ENCODE measurements at regions not wholly inside any gene's neighbourhood (a gene's known extent, or its start where the extent isn't known, plus 50 kb on each side); places are given as distances from the start of the nearest gene placed in this dataset.

DNA sequence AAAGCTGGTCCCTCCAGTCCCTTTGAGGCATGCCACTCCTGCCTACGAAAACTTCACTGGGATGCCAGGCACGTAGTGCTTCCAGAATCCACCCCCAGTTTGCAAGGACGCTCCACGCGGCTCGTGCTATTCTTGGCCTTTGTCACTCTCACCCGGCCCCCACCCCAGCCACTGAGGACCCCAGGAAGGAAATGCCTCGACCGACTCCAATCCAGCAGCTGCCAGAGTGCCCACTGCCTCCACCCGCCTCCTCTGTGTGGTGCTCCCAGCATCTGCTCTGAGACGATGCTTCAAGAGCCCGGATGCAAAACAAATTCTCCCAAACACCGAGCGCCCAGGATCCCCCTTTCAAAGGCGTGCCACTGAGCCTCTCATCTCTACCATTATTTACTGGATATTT is 123.9 kb downstream of the RFLNA start:
- TF ChIP-seq, protein P1, sequence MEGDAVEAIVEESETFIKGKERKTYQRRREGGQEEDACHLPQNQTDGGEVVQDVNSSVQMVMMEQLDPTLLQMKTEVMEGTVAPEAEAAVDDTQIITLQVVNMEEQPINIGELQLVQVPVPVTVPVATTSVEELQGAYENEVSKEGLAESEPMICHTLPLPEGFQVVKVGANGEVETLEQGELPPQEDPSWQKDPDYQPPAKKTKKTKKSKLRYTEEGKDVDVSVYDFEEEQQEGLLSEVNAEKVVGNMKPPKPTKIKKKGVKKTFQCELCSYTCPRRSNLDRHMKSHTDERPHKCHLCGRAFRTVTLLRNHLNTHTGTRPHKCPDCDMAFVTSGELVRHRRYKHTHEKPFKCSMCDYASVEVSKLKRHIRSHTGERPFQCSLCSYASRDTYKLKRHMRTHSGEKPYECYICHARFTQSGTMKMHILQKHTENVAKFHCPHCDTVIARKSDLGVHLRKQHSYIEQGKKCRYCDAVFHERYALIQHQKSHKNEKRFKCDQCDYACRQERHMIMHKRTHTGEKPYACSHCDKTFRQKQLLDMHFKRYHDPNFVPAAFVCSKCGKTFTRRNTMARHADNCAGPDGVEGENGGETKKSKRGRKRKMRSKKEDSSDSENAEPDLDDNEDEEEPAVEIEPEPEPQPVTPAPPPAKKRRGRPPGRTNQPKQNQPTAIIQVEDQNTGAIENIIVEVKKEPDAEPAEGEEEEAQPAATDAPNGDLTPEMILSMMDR (IDR thresholded peaks at IDR 0.05; ENCODE audit: low read length), result no peak
- TF ChIP-seq EZH2phosphoT487 (IDR thresholded peaks at IDR 0.05; ENCODE audit: low read length) (no peak), EZH2 (optimal IDR thresholded peaks at IDR 0.05; ENCODE audit: low read depth, low read length) (no peak)
- H3K79me2 ChIP-seq (ENCODE audit: low read length), result peaks cover 6% of the 10 kb centered on the region; the same call in 1 of the 2 replicates
- no peak overlapping the region for H3K27ac ChIP-seq (ENCODE audit: low read length)
- no peak overlapping the region for H3K4me2 ChIP-seq (ENCODE audit: low read depth, low read length)
- H3K36me3 ChIP-seq (replicated peaks; ENCODE audit: insufficient read depth, low read length), result no peaks in the 10 kb centered on the region
- H3K9ac ChIP-seq (ENCODE audit: low read length), result no peak overlapping the region
- H3K4me3 ChIP-seq (ENCODE audit: low read length), result no peak overlapping the region
- H3K4me1 ChIP-seq (ENCODE audit: low read length), result no peaks in the 10 kb centered on the region
- no peak overlapping the region for H2AFZ ChIP-seq (ENCODE audit: low read length)
- no peaks in the 10 kb centered on the region for H3K27me3 ChIP-seq (replicated peaks; ENCODE audit: insufficient read depth, low read length)
- DNase-seq, result no peak
- no peaks in the 10 kb centered on the region for H3F3A ChIP-seq (ENCODE audit: insufficient read depth, low read length)
- no peaks in the 10 kb centered on the region for H3K9me2 ChIP-seq (replicated peaks; ENCODE audit: insufficient read depth, low read length)
- H3K9me3 ChIP-seq (replicated peaks; ENCODE audit: insufficient read depth, low read length), result no peaks in the 10 kb centered on the region
- no peaks in the 10 kb centered on the region for H4K20me1 ChIP-seq (ENCODE audit: insufficient read depth, low read length)

DNA sequence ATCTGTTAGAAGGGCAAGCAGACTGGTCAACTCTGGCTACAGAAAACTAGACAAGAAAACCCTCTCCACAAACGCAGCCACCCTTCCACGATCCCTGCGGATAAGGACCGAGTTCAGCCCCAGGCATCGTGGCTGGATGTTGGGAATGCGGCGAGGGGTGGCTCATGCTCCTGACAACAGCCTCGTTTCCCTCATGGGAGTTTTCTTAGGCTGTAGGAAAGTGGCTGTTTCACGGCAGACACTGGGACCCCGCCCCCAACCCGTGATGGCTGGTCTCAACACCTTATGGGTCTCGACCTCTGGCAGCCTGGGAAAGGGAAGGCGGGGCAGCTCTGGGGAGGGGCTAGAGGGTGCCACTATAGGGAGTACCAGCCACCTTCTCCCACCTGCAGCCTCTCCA is 123.3 kb downstream of the RFLNA start:
- Histone ChIP-seq H3K27ac (ENCODE audit: low read length) (no peak overlapping the region), H3K36me3 (replicated peaks; ENCODE audit: insufficient read depth, low read length) (no peaks in the 10 kb centered on the region)
- TF ChIP-seq EZH2 (optimal IDR thresholded peaks at IDR 0.05; ENCODE audit: low read depth, low read length) (no peak), EZH2phosphoT487 (IDR thresholded peaks at IDR 0.05; ENCODE audit: low read length) (no peak)
- TF ChIP-seq, protein P1 (IDR thresholded peaks at IDR 0.05; ENCODE audit: low read length), result no peak

DNA sequence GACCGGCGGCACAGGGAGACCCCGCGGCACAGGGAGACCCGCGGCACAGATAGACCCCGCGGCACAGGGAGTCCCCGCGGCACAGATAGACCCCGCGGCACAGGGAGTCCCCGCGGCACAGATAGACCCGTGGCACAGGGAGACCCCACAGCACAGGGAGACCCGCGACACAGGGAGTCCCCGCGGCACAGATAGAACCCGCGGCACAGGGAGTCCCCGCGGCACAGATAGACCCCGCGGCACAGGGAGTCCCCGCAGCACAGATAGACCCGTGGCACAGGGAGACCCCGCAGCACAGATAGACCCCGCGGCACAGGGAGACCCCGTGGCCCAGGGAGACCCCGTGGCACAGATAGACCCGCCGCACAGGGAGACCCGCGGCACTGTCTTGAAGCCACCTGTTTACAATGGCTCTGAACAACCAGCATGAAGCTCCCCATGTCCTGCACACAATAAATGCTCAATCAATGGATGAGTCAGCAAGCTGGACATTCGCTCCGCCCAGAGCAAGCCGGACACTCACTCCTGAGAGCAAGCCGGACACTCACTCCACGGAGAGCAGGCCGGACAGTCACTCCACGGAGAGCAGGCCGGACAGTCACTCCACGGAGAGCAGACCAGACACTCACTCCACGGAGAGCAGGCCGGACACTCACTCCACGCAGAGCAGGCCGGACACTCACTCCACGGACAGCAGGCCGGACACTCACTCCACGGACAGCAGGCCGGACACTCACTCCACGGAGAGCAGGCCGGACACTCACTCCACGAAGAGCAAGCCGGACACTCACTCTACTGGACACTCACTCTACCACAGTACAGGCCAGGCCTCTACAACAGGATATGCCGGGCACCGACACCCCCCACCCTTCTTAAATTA is 121.9 kb downstream of the RFLNA start:
- Histone ChIP-seq H3K4me3 (ENCODE audit: low read length) (no peak overlapping the region), H3K4me2 (ENCODE audit: low read depth, low read length) (no peak overlapping the region), H3K27me3 (replicated peaks; ENCODE audit: insufficient read depth, low read length) (no peaks in the 10 kb centered on the region), H3K4me1 (ENCODE audit: low read length) (no peaks in the 10 kb centered on the region), H3K9ac (ENCODE audit: low read length) (no peak overlapping the region), H3K79me2 (ENCODE audit: low read length) (peaks cover 10% of the 10 kb centered on the region; the same call in 1 of the 2 replicates), H2AFZ (ENCODE audit: low read length) (no peak overlapping the region), H3K9me3 (replicated peaks; ENCODE audit: insufficient read depth, low read length) (no peaks in the 10 kb centered on the region), H3K9me2 (replicated peaks; ENCODE audit: insufficient read depth, low read length) (no peaks in the 10 kb centered on the region), H4K20me1 (ENCODE audit: insufficient read depth, low read length) (no peaks in the 10 kb centered on the region), H3K36me3 (replicated peaks; ENCODE audit: insufficient read depth, low read length) (no peaks in the 10 kb centered on the region), H3F3A (ENCODE audit: insufficient read depth, low read length) (no peaks in the 10 kb centered on the region), H3K27ac (ENCODE audit: low read length) (no peak overlapping the region)
- TF ChIP-seq EZH2 (optimal IDR thresholded peaks at IDR 0.05; ENCODE audit: low read depth, low read length) (no peak), EZH2phosphoT487 (IDR thresholded peaks at IDR 0.05; ENCODE audit: low read length) (no peak)
- TF ChIP-seq, protein P1 (IDR thresholded peaks at IDR 0.05; ENCODE audit: low read length), result no peak
- DNase-seq, result no peak

More for the DNA sequence above, 123.3 kb downstream of the RFLNA start:
- H3K4me1 ChIP-seq (ENCODE audit: low read length), result no peaks in the 10 kb centered on the region
- H3K9me3 ChIP-seq (replicated peaks; ENCODE audit: insufficient read depth, low read length), result no peaks in the 10 kb centered on the region
- no peaks in the 10 kb centered on the region for H4K20me1 ChIP-seq (ENCODE audit: insufficient read depth, low read length)
- H2AFZ ChIP-seq (ENCODE audit: low read length), result no peak overlapping the region
- no peak for DNase-seq
- no peaks in the 10 kb centered on the region for H3K27me3 ChIP-seq (replicated peaks; ENCODE audit: insufficient read depth, low read length)
- no peaks in the 10 kb centered on the region for H3F3A ChIP-seq (ENCODE audit: insufficient read depth, low read length)
- H3K4me2 ChIP-seq (ENCODE audit: low read depth, low read length), result no peak overlapping the region
- peaks cover 6% of the 10 kb centered on the region; the same call in 1 of the 2 replicates for H3K79me2 ChIP-seq (ENCODE audit: low read length)
- no peak overlapping the region for H3K9ac ChIP-seq (ENCODE audit: low read length)
- no peak overlapping the region for H3K4me3 ChIP-seq (ENCODE audit: low read length)
- no peaks in the 10 kb centered on the region for H3K9me2 ChIP-seq (replicated peaks; ENCODE audit: insufficient read depth, low read length)
